Astrocyte of the cerebellum (primary cell): ENCODE measurements at regions not wholly inside any gene's neighbourhood (a gene's known extent, or its start where the extent isn't known, plus 50 kb on each side); places are given as distances from the start of the nearest gene placed in this dataset.

ENCODE experiments used
- DNase-seq: peaks from one replicate; pipeline ENCODE4 v3.0.0-alpha.2; 2011; ENCODE audit warnings: low read depth
- H3K4me3 ChIP-seq: 2 replicates; pipeline ENCODE4 v1.5.1; 2011; ENCODE audit warnings: mild to moderate bottlenecking, low read depth, low read length, moderate library complexity
- in situ Hi-C: cut with HindIII; loops from 2 replicates; pipeline ENCODE4 v1.10.0; 2017; ENCODE audit warnings: low sequenced_read_pairs
- TF ChIP-seq, protein P1 (sequence below): IDR thresholded peaks from 2 replicates; pipeline ENCODE4 v1.5.1; 2012; ENCODE audit warnings: low read length, low read depth, moderate library complexity, mild to moderate bottlenecking; ENCODE audit errors: missing control alignments

DNA sequence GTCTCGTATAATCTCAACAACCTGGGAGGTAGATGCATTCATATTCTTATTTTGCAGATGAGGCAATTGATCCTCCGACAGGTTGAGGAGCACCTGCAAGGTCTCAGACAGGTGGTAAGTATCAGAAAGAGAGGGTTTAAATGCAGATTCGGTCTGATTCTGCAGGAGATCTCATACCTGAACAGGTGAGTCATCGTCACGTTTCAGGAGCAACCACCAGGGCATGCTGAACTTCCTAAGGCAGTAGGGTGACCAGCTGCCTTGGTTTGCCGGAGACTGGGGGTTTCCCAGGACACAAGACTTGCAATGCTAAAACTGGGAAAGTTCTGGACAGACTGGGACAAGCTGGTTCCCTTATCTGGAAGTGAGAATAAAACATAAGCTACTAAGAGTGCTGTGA is 68.8 kb upstream of the TSHZ3 start:
- no peak for DNase-seq
- TF ChIP-seq, protein P1, sequence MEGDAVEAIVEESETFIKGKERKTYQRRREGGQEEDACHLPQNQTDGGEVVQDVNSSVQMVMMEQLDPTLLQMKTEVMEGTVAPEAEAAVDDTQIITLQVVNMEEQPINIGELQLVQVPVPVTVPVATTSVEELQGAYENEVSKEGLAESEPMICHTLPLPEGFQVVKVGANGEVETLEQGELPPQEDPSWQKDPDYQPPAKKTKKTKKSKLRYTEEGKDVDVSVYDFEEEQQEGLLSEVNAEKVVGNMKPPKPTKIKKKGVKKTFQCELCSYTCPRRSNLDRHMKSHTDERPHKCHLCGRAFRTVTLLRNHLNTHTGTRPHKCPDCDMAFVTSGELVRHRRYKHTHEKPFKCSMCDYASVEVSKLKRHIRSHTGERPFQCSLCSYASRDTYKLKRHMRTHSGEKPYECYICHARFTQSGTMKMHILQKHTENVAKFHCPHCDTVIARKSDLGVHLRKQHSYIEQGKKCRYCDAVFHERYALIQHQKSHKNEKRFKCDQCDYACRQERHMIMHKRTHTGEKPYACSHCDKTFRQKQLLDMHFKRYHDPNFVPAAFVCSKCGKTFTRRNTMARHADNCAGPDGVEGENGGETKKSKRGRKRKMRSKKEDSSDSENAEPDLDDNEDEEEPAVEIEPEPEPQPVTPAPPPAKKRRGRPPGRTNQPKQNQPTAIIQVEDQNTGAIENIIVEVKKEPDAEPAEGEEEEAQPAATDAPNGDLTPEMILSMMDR: no peak
- no peak overlapping the region for H3K4me3 ChIP-seq
- in situ Hi-C loops: no loop called here

GRCh38 chr19:31418692-31419430 is 69.6 kb upstream of the TSHZ3 start:
- TF ChIP-seq, protein P1: no peak
- in situ Hi-C loops: no loop called here
- H3K4me3 ChIP-seq: no peak overlapping the region
- no peak for DNase-seq

- H3K4me3 ChIP-seq: no peak overlapping the region
- no peak for DNase-seq
- TF ChIP-seq, protein P1: no peak
- in situ Hi-C loops: no loop called here
Observed at GRCh38 chr19:31419871-31420445, 70.7 kb upstream of the TSHZ3 start.

DNA sequence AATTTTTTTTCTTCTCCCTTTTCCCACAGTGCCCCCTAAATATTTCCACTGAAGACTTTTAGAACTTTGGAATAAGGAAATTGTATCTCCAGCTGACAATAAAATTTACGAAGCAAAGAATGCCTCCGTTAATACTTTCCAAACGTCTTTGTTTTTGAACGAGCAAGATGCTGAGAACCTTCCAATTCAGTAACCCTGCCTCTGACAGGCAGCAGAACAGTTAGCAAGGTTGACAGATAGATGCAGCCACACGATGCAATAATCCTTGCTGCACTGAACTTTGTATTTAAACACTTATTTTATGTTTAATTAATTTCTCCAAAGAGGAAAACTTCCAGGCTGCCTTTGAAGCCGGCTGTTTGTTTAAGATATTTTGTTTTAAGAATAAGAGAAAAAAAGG is 71.8 kb upstream of the TSHZ3 start:
- TF ChIP-seq, protein P1: no peak
- in situ Hi-C loops: no loop called here
- no peak overlapping the region for H3K4me3 ChIP-seq
- DNase-seq: no peak

DNA sequence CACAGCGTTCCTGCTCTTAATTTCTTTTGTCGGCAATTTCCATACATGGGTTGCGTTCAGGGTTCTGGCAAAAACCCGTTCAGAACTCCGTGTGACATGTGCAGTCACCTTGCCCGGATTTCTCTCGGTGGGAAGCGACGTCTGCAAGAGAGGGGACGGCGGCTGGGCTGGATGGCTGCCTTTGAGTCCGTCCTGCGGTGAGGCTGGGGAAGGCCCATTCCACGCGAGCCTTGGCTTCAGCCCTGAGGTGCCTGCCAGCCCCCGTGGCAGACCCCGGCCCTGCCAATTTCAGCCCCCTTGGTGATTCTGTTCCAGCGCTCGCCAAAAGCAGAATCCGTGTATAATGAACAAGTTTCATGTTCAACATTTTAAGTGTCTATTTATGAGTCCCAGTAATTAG is 72.6 kb upstream of the TSHZ3 start:
- no peak overlapping the region for H3K4me3 ChIP-seq
- in situ Hi-C loops: no loop called here
- TF ChIP-seq, protein P1: no peak
- no peak for DNase-seq

DNA sequence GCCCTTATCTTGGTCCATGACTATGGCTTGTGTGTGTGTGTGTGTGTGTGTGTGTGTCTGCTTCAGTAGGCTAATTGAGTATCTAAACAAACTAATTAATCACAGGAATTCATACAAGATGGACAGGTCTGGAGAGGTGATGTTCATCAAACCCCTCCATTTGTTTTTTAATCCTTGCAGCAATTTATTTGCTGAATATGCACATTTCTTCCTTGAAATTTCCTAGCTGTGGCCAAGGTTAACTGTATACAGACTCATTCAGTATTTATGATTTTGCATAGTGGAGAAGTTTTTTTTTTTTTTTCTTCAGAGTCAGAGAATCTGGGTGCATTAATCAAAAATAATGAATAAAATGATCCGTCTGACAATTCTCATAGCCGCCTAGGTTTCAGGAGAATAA is 74.7 kb upstream of the TSHZ3 start:
- in situ Hi-C loops: no loop called here
- DNase-seq: no peak
- TF ChIP-seq, protein P1: no peak
- H3K4me3 ChIP-seq: no peak overlapping the region
